Liver (tissue), 8 donors: ENCODE measurements at regions not wholly inside any gene's neighbourhood (a gene's known extent, or its start where the extent isn't known, plus 50 kb on each side); places are given as distances from the start of the nearest gene placed in this dataset.

ENCODE experiments used
- DNase-seq: peaks from one replicate; pipeline ENCODE4 v3.0.0-alpha.2; 2017; ENCODE audit warnings: low spot score
- H3K27ac ChIP-seq, 2 donors: one replicate each; pipeline ENCODE4 v1.7.0; 2013; ENCODE audit warnings: inconsistent platforms in 2 of 2, low read length in 2 of 2, control low read depth in 1 of 2, low read depth in 1 of 2, mild to moderate bottlenecking in 1 of 2
- H3K27me3 ChIP-seq, 4 donors: one replicate each; pipeline versions ENCODE4 v1.6.1 to v1.7.0; 2013; ENCODE audit warnings: low read length in 3 of 4, inconsistent platforms in 1 of 4, mild to moderate bottlenecking in 1 of 4, moderate library complexity in 1 of 4; ENCODE audit not compliant: control insufficient read depth in 4 of 4, insufficient read depth in 4 of 4
- H3K36me3 ChIP-seq, 4 donors: one replicate each; pipeline versions ENCODE4 v1.6.1 to v1.7.0; 2013; ENCODE audit warnings: low read length in 3 of 4, mild to moderate bottlenecking in 3 of 4, low read depth in 1 of 4, moderate library complexity in 1 of 4; ENCODE audit not compliant: control insufficient read depth in 4 of 4, insufficient read depth in 3 of 4
- H3K4me1 ChIP-seq, 4 donors: one replicate each; pipeline versions ENCODE4 v1.6.1 to v1.7.0; 2013; ENCODE audit warnings: low read length in 3 of 4, mild to moderate bottlenecking in 3 of 4, moderate library complexity in 1 of 4; ENCODE audit not compliant: control insufficient read depth in 4 of 4, insufficient read depth in 4 of 4
- H3K4me3 ChIP-seq, 3 donors: one replicate each; pipeline versions ENCODE4 v1.6.1 to v1.7.0; 2013; ENCODE audit warnings: low read length in 3 of 3, control low read depth in 1 of 3, low read depth in 1 of 3, mild to moderate bottlenecking in 1 of 3
- H3K9ac ChIP-seq, 2 donors: one replicate each; pipeline ENCODE4 v1.7.0; 2013; ENCODE audit warnings: low read length in 2 of 2, mild to moderate bottlenecking in 2 of 2, moderate library complexity in 2 of 2, control low read depth in 1 of 2, low read depth in 1 of 2
- H3K9me3 ChIP-seq, 4 donors: one replicate each; pipeline versions ENCODE4 v1.6.1 to v1.7.0; 2013; ENCODE audit warnings: low read length in 3 of 4; ENCODE audit not compliant: control insufficient read depth in 4 of 4
- CTCF ChIP-seq: fragments of 150-350 bp; IDR thresholded peaks from 2 replicates; pipeline ENCODE4 v1.5.1; 2017; ENCODE audit warnings: improper control_type of control experiment, low read depth, low read length; ENCODE audit not compliant: missing input control
- EGR1 ChIP-seq, 2 donors: IDR thresholded peaks; 2 replicates each; pipeline ENCODE4 v1.6.1; 2016 to 2018; ENCODE audit warnings: antibody characterized with exemption in 2 of 2, low read depth in 2 of 2
- HNF4A ChIP-seq, 2 donors: conservative IDR thresholded peaks; 2 replicates each; pipeline ENCODE4 v1.6.1; 2016; ENCODE audit warnings: antibody characterized with exemption in 2 of 2, mild to moderate bottlenecking in 2 of 2
- HNF4G ChIP-seq: IDR thresholded peaks from 2 replicates; pipeline ENCODE4 v1.6.1; 2016; ENCODE audit warnings: antibody characterized with exemption
- JUND ChIP-seq, 2 donors: IDR thresholded peaks; 2 replicates each; pipeline ENCODE4 v1.6.1; 2016; ENCODE audit warnings: antibody characterized with exemption in 2 of 2
- RXRA ChIP-seq, 2 donors: IDR thresholded peaks; 2 replicates each; pipeline ENCODE4 v1.6.1; 2017 to 2018; ENCODE audit warnings: antibody characterized with exemption in 2 of 2, mild to moderate bottlenecking in 1 of 2
- SP1 ChIP-seq: IDR thresholded peaks from 2 replicates; pipeline ENCODE4 v1.6.1; 2018; ENCODE audit warnings: antibody characterized with exemption, mild to moderate bottlenecking
- TAF1 ChIP-seq: conservative IDR thresholded peaks from 2 replicates; pipeline ENCODE4 v1.6.1; 2016; ENCODE audit warnings: antibody characterized with exemption, mild to moderate bottlenecking
- YY1 ChIP-seq: IDR thresholded peaks from 2 replicates; pipeline ENCODE4 v1.6.1; 2016; ENCODE audit warnings: antibody characterized with exemption, mild to moderate bottlenecking
- WGBS: extraction: QIAGEN DNeasy Blood & Tissue Kit; methylation state at CpG from one replicate; pipeline ENCODE4 v1.1.7; 2013; 5-methylcytosine and 5-hydroxymethylcytosine counted together
- TF ChIP-seq, protein P1 (sequence below): IDR thresholded peaks from 2 replicates; pipeline ENCODE4 v1.6.1; 2016; ENCODE audit warnings: antibody characterized with exemption, mild to moderate bottlenecking
- TF ChIP-seq, protein P2 (sequence below): IDR thresholded peaks from 2 replicates; pipeline ENCODE4 v1.6.1; 2016; ENCODE audit warnings: antibody characterized with exemption
- donor health status: healthy.
- donor health status: healthy.
- donor health status: healthy.
- donor health status: healthy.
- donor health status: healthy.

GRCh38 chr5:96157841-96158291, 196.2 kb upstream of the ELL2 start:
- no peak overlapping the region for H3K9ac ChIP-seq
- TF ChIP-seq JUND (IDR thresholded peaks at IDR 0.05), result no peak
- TF ChIP-seq, protein P1, sequence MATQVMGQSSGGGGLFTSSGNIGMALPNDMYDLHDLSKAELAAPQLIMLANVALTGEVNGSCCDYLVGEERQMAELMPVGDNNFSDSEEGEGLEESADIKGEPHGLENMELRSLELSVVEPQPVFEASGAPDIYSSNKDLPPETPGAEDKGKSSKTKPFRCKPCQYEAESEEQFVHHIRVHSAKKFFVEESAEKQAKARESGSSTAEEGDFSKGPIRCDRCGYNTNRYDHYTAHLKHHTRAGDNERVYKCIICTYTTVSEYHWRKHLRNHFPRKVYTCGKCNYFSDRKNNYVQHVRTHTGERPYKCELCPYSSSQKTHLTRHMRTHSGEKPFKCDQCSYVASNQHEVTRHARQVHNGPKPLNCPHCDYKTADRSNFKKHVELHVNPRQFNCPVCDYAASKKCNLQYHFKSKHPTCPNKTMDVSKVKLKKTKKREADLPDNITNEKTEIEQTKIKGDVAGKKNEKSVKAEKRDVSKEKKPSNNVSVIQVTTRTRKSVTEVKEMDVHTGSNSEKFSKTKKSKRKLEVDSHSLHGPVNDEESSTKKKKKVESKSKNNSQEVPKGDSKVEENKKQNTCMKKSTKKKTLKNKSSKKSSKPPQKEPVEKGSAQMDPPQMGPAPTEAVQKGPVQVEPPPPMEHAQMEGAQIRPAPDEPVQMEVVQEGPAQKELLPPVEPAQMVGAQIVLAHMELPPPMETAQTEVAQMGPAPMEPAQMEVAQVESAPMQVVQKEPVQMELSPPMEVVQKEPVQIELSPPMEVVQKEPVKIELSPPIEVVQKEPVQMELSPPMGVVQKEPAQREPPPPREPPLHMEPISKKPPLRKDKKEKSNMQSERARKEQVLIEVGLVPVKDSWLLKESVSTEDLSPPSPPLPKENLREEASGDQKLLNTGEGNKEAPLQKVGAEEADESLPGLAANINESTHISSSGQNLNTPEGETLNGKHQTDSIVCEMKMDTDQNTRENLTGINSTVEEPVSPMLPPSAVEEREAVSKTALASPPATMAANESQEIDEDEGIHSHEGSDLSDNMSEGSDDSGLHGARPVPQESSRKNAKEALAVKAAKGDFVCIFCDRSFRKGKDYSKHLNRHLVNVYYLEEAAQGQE, result no peak
- TF ChIP-seq CTCF, result no peak
- 78% methylated on average over 3 of the region's 3 CpGs for WGBS
- H3K4me3 ChIP-seq, result no peak overlapping the region
- no peak for DNase-seq
- no peaks in the 10 kb centered on the region for H3K36me3 ChIP-seq
- no peaks in the 10 kb centered on the region for H3K9me3 ChIP-seq
- H3K27ac ChIP-seq, result no peak overlapping the region
- no peaks in the 10 kb centered on the region for H3K4me1 ChIP-seq
- no peaks in the 10 kb centered on the region for H3K27me3 ChIP-seq

- no peak for DNase-seq
- TF ChIP-seq HNF4G (no peak), EGR1 (IDR thresholded peaks at IDR 0.05; ENCODE audit: low read depth in 2 of 2) (no peak), YY1 (no peak), CTCF (no peak), RXRA (IDR thresholded peaks at IDR 0.05) (no peak), TAF1 (no peak), SP1 (no peak), HNF4A (conservative IDR thresholded peaks at IDR 0.05) (no peak)
- TF ChIP-seq, protein P2, sequence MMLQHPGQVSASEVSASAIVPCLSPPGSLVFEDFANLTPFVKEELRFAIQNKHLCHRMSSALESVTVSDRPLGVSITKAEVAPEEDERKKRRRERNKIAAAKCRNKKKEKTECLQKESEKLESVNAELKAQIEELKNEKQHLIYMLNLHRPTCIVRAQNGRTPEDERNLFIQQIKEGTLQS, result no peak
These were observed 195.6 kb upstream of the ELL2 start for GRCh38 chr5:96157077-96157780.

More at GRCh38 chr5:96157077-96157780, 195.6 kb upstream of the ELL2 start:
- Histone ChIP-seq H3K27me3 (no peaks in the 10 kb centered on the region), H3K27ac (no peak overlapping the region), H3K36me3 (no peaks in the 10 kb centered on the region), H3K9me3 (no peaks in the 10 kb centered on the region), H3K9ac (no peak overlapping the region), H3K4me1 (no peaks in the 10 kb centered on the region), H3K4me3 (no peak overlapping the region)
- WGBS, result 77% methylated on average over 4 of the region's 4 CpGs
